Skeletal muscle tissue (tissue), 3 donors: ENCODE measurements at regions not wholly inside any gene's neighbourhood (a gene's known extent, or its start where the extent isn't known, plus 50 kb on each side); places are given as distances from the start of the nearest gene placed in this dataset.

Experiments
- H3K27ac ChIP-seq: one replicate; pipeline ENCODE4 v1.7.0; 2013; ENCODE audit warnings: mild to moderate bottlenecking, low read depth, low read length, inconsistent platforms
- H3K27me3 ChIP-seq, 3 donors: one replicate each; pipeline ENCODE4 v1.7.0; 2013; ENCODE audit warnings: low read length in 3 of 3; ENCODE audit not compliant: control insufficient read depth in 3 of 3, insufficient read depth in 3 of 3
- H3K36me3 ChIP-seq, 3 donors: one replicate each; pipeline ENCODE4 v1.7.0; 2013; ENCODE audit warnings: low read length in 3 of 3; ENCODE audit not compliant: control insufficient read depth in 3 of 3, insufficient read depth in 3 of 3
- H3K4me1 ChIP-seq, 3 donors: one replicate each; pipeline ENCODE4 v1.7.0; 2013; ENCODE audit warnings: low read length in 3 of 3, mild to moderate bottlenecking in 3 of 3; ENCODE audit not compliant: control insufficient read depth in 3 of 3, insufficient read depth in 3 of 3
- H3K4me3 ChIP-seq, 3 donors: one replicate each; pipeline ENCODE4 v1.7.0; 2013; ENCODE audit warnings: low read length in 3 of 3
- H3K9ac ChIP-seq, 3 donors: one replicate each; pipeline ENCODE4 v1.7.0; 2013; ENCODE audit warnings: low read length in 3 of 3, mild to moderate bottlenecking in 3 of 3, moderate library complexity in 2 of 3, low read depth in 1 of 3
- H3K9me3 ChIP-seq, 3 donors: one replicate each; pipeline ENCODE4 v1.7.0; 2013; ENCODE audit warnings: low read length in 3 of 3; ENCODE audit not compliant: control insufficient read depth in 3 of 3
- donor health status: Osteomylitis.

DNA sequence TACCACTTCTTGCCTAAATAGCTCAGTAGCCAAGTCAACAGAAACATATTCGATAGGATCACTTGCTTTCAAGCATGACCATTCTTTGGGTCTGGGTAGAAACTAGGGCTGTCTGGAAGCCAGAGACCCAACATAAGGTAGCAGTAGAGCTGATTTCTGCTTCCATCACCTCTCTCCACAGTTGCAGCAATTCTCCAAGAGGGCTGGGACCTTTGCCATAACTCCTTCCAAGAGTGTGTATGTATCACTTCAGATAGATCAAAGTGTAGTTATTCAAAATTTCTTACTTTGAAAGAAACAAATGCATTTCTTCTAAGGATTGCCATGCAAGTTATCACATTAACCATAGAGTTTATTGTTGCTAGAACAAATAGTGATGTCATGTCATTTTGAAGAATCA, 172.0 kb upstream of the GALNT5 start:
- no peaks in the 10 kb centered on the region for H3K9me3 ChIP-seq
- no peaks in the 10 kb centered on the region for H3K27me3 ChIP-seq
- no peaks in the 10 kb centered on the region for H3K36me3 ChIP-seq
- no peak overlapping the region for H3K9ac ChIP-seq
- H3K4me1 ChIP-seq = peaks cover 0 to 8% (median 5%) of the 10 kb centered on the region in 3 donors
- H3K27ac ChIP-seq = no peak overlapping the region
- H3K4me3 ChIP-seq = no peak overlapping the region

DNA sequence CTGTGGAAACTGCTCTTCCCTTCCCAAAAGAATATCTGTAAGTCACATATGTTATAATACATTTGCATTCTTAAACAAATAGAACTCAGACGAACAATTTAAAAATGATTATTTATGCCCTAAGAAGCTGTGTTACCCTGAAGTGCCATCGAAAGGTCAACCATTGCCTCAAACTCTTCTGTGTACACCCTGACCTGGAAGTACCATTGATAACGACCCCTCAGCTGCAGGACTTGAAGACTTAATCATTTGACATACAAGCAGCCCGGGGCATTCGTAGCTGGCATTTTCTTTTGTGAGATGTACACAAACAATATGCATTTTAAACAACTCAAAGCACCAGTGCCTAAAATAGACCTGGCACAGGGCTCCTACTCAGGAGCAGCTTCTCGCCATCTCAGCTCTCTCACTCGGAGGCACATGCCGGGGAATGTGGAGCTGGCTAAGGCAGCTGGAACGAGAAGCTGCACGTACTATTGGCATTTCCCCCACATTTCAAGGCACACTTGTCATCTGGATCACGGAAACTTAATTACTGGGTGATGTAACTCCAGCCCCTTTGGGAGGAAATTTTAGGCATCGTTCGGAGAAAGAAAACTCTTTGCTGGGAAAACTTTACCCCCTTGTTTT, 170.0 kb upstream of the GALNT5 start:
- Histone ChIP-seq H3K36me3 (no peaks in the 10 kb centered on the region), H3K27ac (no peak overlapping the region), H3K9me3 (no peaks in the 10 kb centered on the region), H3K4me3 (no peak overlapping the region), H3K27me3 (no peaks in the 10 kb centered on the region), H3K9ac (no peak overlapping the region), H3K4me1 (peaks cover 0 to 8% (median 5%) of the 10 kb centered on the region in 3 donors)

DNA sequence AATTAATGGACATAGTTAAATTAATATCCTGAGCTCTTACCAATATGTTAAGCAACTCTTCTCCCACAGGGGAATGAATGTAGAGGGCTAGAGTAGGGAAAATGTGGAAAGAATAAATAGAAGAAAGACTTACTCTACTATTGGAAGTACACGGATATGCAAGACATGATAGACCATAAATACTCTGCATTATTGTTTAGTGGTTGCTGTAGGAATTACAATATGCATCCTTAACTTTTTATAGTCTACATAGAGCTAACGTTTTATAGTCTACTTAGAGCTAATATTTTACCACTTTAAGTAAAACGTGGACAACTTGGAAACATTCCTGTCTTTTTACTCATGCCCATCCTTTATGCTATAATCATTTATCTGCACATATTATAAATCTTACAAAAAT, 163.8 kb upstream of the GALNT5 start:
- Histone ChIP-seq H3K9me3 (no peaks in the 10 kb centered on the region), H3K27me3 (no peaks in the 10 kb centered on the region), H3K27ac (no peak overlapping the region), H3K36me3 (no peaks in the 10 kb centered on the region), H3K4me1 (no peaks in the 10 kb centered on the region), H3K4me3 (no peak overlapping the region), H3K9ac (no peak overlapping the region)

- H3K27ac ChIP-seq = no peak overlapping the region
- H3K4me3 ChIP-seq = no peak overlapping the region
- no peaks in the 10 kb centered on the region for H3K27me3 ChIP-seq
- H3K36me3 ChIP-seq = no peaks in the 10 kb centered on the region
- no peak overlapping the region for H3K9ac ChIP-seq
- no peaks in the 10 kb centered on the region for H3K4me1 ChIP-seq
- peaks cover 0 to 2% (median 0%) of the 10 kb centered on the region in 3 donors for H3K9me3 ChIP-seq
Measured at GRCh38 chr2:157105372-157105771, 152.1 kb upstream of the GALNT5 start.

DNA sequence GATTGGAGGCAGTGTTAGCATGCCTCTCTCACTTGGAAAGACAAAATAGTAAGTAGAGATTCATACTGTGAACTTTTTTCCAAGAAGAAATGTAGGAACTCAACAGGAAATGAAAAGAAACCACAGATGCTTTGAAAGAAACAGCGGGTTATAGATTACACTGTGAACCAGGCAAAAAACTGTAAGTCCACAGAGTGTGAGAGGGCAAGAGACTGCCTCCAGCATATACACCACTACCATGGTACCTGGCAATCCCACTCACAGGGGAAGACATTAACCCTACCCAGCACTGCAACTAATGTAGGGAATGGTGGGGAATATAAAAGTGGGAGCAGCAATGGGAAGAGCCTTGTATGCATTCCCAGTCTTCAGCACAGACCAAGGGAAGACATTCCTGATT, 150.6 kb upstream of the GALNT5 start:
- Histone ChIP-seq H3K36me3 (no peaks in the 10 kb centered on the region), H3K27me3 (no peaks in the 10 kb centered on the region), H3K9me3 (peaks cover 0 to 2% (median 0%) of the 10 kb centered on the region in 3 donors), H3K4me1 (no peaks in the 10 kb centered on the region), H3K9ac (no peak overlapping the region), H3K27ac (no peak overlapping the region), H3K4me3 (no peak overlapping the region)

DNA sequence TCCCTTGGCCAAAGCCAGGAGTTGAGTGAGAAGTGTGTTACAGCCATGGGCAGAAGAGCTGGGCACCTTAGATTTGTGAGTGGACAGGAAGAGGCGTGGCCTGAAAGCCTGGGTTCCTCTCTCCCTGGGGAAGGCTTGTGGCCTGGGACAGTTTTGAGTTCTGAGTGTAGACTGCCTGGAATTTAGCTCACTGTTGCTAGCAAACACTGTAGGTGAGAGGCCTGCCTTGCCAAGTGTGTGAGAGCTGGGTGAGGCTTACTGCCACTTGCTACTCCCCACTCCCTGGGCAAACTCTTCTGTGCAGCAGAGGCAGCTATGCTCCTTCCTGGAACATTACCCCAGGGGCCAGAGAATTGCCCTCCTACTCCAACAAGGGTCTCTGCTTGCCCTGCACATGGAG, 150.0 kb upstream of the GALNT5 start:
- peaks cover 0 to 2% (median 0%) of the 10 kb centered on the region in 3 donors for H3K9me3 ChIP-seq
- no peak overlapping the region for H3K9ac ChIP-seq
- H3K4me3 ChIP-seq = no peak overlapping the region
- no peaks in the 10 kb centered on the region for H3K27me3 ChIP-seq
- no peaks in the 10 kb centered on the region for H3K36me3 ChIP-seq
- no peaks in the 10 kb centered on the region for H3K4me1 ChIP-seq
- H3K27ac ChIP-seq = no peak overlapping the region

GRCh38 chr2:157107877-157108276, 149.6 kb upstream of the GALNT5 start:
- Histone ChIP-seq H3K4me1 (no peaks in the 10 kb centered on the region), H3K27me3 (no peaks in the 10 kb centered on the region), H3K36me3 (no peaks in the 10 kb centered on the region), H3K9me3 (peaks cover 0 to 2% (median 0%) of the 10 kb centered on the region in 3 donors), H3K4me3 (no peak overlapping the region), H3K9ac (no peak overlapping the region), H3K27ac (no peak overlapping the region)

DNA sequence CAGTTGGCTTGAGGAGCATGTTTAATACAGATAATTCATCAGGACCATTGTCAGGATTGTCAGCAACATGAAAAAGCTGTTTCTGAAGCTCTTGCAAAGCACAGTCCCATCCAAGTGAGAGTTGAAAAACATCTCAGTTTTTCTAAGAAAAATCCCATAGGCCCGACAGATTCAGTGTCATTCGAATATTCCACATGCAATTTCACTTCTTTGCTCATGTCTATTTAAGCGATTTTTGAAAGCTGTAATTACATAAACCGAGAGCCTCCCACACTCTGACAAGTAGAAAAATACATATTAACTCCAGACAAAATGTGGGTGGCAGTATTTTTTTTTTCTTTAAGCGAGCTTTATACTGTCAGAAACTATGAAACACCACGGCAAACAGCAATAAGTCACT, 134.7 kb upstream of the GALNT5 start:
- H3K36me3 ChIP-seq = no peaks in the 10 kb centered on the region
- H3K9ac ChIP-seq = no peak overlapping the region
- H3K4me3 ChIP-seq = no peak overlapping the region
- no peak overlapping the region for H3K27ac ChIP-seq
- H3K9me3 ChIP-seq = no peaks in the 10 kb centered on the region
- H3K4me1 ChIP-seq = no peaks in the 10 kb centered on the region
- no peaks in the 10 kb centered on the region for H3K27me3 ChIP-seq

GRCh38 chr2:157124731-157125130, 132.8 kb upstream of the GALNT5 start:
- Histone ChIP-seq H3K9me3 (no peaks in the 10 kb centered on the region), H3K9ac (no peak overlapping the region), H3K27me3 (no peaks in the 10 kb centered on the region), H3K27ac (no peak overlapping the region), H3K4me3 (no peak overlapping the region), H3K36me3 (no peaks in the 10 kb centered on the region), H3K4me1 (no peaks in the 10 kb centered on the region)

GRCh38 chr2:157125685-157126084, 131.8 kb upstream of the GALNT5 start:
- Histone ChIP-seq H3K27me3 (no peaks in the 10 kb centered on the region), H3K4me3 (no peak overlapping the region), H3K9me3 (no peaks in the 10 kb centered on the region), H3K27ac (no peak overlapping the region), H3K4me1 (no peaks in the 10 kb centered on the region), H3K9ac (no peak overlapping the region), H3K36me3 (no peaks in the 10 kb centered on the region)
